ENCODE measurements at regions not wholly inside any gene's neighbourhood (a gene's known extent, or its start where the extent isn't known, plus 50 kb on each side); places are given as distances from the start of the nearest gene placed in this dataset.
A peak's percentile ranks its signal among the peaks of the same experiment; 100 is the strongest.

DNA sequence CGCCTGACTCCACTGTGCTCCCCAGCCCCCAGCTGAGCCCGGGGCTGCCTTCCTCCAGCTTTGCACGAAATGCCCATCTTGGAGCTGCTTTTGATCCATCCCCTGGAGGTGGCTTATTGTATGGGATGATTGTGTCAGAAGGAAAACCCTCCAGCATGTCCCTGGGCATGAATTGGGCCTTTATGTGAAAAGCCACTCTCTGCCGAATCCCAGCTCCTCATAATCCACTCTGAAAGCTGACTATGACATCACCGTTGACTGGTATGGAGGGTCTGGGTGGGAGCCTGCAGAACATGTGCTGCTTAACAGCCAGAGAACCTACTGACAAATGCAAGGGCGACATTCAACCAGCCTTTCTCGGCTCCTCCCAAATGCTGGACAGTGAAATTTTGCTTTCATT lies 74.6 kb downstream of the NENF start:
- Histone ChIP-seq H3K27me3 (replicated peaks; ENCODE audit: insufficient read depth) (peaks cover 13% of the 10 kb centered on the region), H3K9me2 (ENCODE audit: insufficient read depth) (no peaks in the 10 kb centered on the region), H3K9ac (no peak overlapping the region), H3K79me2 (ENCODE audit: insufficient read depth) (no peaks in the 10 kb centered on the region), H3K36me3 (ENCODE audit: low read depth) (no peaks in the 10 kb centered on the region), H3K9me3 (ENCODE audit: low read depth) (no peaks in the 10 kb centered on the region), H3K4me2 (ENCODE audit: unreplicated experiment) (no peak overlapping the region), H3K4me1 (ENCODE audit: insufficient read depth) (no peaks in the 10 kb centered on the region), H3K4me3 (no peak overlapping the region), H3F3A (ENCODE audit: insufficient read depth) (no peaks in the 10 kb centered on the region), H4K20me1 (ENCODE audit: insufficient read depth) (no peaks in the 10 kb centered on the region), H2AFZ (no peak overlapping the region), H3K27ac (no peak overlapping the region)
- WGBS, 2 experiments (ENCODE audit: low coverage in 1 of 2, low lambda C conversion rate in 2 of 2, missing lambda C conversion rate in 2 of 2): 67 to 76% methylated on average over 7 of the region's 7 CpGs
- in situ Hi-C loops (cut with MboI): no loop called here
- TF ChIP-seq EZH2phosphoT487 (IDR thresholded peaks at IDR 0.05; ENCODE audit: insufficient read depth, low read depth) (no peak), EZH2 (IDR thresholded peaks at IDR 0.05; ENCODE audit: insufficient read depth, poor library complexity, severe bottlenecking) (no peak)
- no peak for DNase-seq

DNA sequence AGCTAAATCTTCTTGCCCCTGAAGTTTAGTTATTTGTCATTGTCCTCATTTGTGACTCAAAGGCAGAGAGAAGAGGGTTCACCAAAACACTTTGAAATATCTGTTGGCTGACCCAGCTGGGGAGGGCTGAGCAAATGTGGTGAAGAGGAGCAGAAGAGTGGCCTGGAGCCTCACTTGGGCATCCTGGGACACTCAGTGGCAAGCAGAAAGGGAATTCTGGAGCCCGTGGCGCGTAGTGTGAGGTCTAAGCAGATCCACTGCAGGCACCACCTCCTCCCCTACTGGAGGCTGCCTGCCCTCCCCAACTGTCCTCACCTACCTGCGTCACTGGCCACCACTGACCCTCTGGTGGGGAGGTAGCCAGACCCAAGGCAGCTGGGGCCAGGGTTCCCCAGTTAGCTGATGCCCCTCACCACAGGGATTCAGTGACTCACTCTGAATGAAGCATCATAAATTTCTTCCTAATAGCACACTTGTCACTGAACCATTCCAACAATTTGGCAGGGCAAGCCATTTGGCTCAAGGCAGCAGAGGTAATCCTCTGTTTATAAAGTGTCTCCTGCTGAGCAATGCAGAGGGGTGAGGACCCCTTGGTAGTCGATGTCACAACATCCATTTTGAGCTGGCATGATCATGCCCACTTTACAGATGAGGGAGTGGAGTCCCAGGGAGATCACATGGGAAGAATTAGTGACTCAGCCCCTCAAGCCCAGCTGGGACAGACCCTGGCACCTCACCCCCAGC lies 80.3 kb downstream of the NENF start:
- peak; percentile 18 for DNase-seq
- in situ Hi-C loops (cut with MboI): no loop called here
- H3K27me3 ChIP-seq (replicated peaks; ENCODE audit: insufficient read depth): peaks cover 13% of the 10 kb centered on the region

DNA sequence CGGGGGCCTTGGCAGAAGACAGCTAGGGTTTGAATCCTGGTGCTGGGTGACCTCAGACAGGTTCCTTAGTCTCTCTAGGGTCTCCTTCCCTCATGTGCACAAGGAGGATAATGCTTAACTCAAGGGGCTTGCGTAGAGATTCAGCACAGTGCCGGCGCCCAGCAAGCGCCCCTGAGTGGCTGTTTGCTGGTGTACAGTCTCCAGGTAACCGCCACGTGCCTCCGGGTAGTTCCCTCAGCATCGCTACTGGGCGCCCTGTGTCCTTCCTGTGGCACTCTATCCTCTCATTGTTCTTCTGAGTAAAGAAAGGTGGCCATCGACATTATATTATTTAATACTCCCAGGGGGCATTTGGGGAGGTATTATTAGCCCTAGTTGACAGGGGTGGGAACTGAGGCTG lies 80.9 kb downstream of the NENF start:
- peaks cover 6% of the 10 kb centered on the region for H3K4me1 ChIP-seq (ENCODE audit: insufficient read depth)
- DNase-seq: no peak
- WGBS, 2 experiments (ENCODE audit: low coverage in 1 of 2, low lambda C conversion rate in 2 of 2, missing lambda C conversion rate in 2 of 2): 89 to 91% methylated on average over 10 to 11 of the region's 11 CpGs
- H3K9ac ChIP-seq: no peak overlapping the region
- H3F3A ChIP-seq (ENCODE audit: insufficient read depth): no peaks in the 10 kb centered on the region
- no peaks in the 10 kb centered on the region for H3K36me3 ChIP-seq (ENCODE audit: low read depth)
- no peak for TF ChIP-seq EZH2phosphoT487 (IDR thresholded peaks at IDR 0.05; ENCODE audit: insufficient read depth, low read depth)
- no peak for TF ChIP-seq EZH2 (IDR thresholded peaks at IDR 0.05; ENCODE audit: insufficient read depth, poor library complexity, severe bottlenecking)
- in situ Hi-C loops (cut with MboI): no loop called here
- no peaks in the 10 kb centered on the region for H3K79me2 ChIP-seq (ENCODE audit: insufficient read depth)
- no peaks in the 10 kb centered on the region for H3K9me3 ChIP-seq (ENCODE audit: low read depth)
- no peaks in the 10 kb centered on the region for H4K20me1 ChIP-seq (ENCODE audit: insufficient read depth)
- no peaks in the 10 kb centered on the region for H3K9me2 ChIP-seq (ENCODE audit: insufficient read depth)
- no peak overlapping the region for H3K4me3 ChIP-seq
- H3K4me2 ChIP-seq (ENCODE audit: unreplicated experiment): no peak overlapping the region
- no peak overlapping the region for H3K27ac ChIP-seq
- peaks cover 13% of the 10 kb centered on the region for H3K27me3 ChIP-seq (replicated peaks; ENCODE audit: insufficient read depth)
- no peak overlapping the region for H2AFZ ChIP-seq

More for the DNA sequence above, 80.3 kb downstream of the NENF start:
- H3K27ac ChIP-seq: no peak overlapping the region
- H3F3A ChIP-seq (ENCODE audit: insufficient read depth): no peaks in the 10 kb centered on the region
- no peaks in the 10 kb centered on the region for H3K9me2 ChIP-seq (ENCODE audit: insufficient read depth)
- H3K4me1 ChIP-seq (ENCODE audit: insufficient read depth): peaks cover 2% of the 10 kb centered on the region; the same call in 1 of the 2 replicates
- H3K4me2 ChIP-seq (ENCODE audit: unreplicated experiment): no peak overlapping the region
- H2AFZ ChIP-seq: no peak overlapping the region
- WGBS, 2 experiments (ENCODE audit: low coverage in 1 of 2, low lambda C conversion rate in 2 of 2, missing lambda C conversion rate in 2 of 2): 59 to 60% methylated on average over 5 of the region's 5 CpGs
- H3K4me3 ChIP-seq: no peak overlapping the region
- H3K9me3 ChIP-seq (ENCODE audit: low read depth): no peaks in the 10 kb centered on the region
- TF ChIP-seq EZH2phosphoT487 (IDR thresholded peaks at IDR 0.05; ENCODE audit: insufficient read depth, low read depth) (no peak), EZH2 (IDR thresholded peaks at IDR 0.05; ENCODE audit: insufficient read depth, poor library complexity, severe bottlenecking) (no peak)
- no peaks in the 10 kb centered on the region for H3K36me3 ChIP-seq (ENCODE audit: low read depth)
- no peak overlapping the region for H3K9ac ChIP-seq
- no peaks in the 10 kb centered on the region for H3K79me2 ChIP-seq (ENCODE audit: insufficient read depth)
- no peaks in the 10 kb centered on the region for H4K20me1 ChIP-seq (ENCODE audit: insufficient read depth)

DNA sequence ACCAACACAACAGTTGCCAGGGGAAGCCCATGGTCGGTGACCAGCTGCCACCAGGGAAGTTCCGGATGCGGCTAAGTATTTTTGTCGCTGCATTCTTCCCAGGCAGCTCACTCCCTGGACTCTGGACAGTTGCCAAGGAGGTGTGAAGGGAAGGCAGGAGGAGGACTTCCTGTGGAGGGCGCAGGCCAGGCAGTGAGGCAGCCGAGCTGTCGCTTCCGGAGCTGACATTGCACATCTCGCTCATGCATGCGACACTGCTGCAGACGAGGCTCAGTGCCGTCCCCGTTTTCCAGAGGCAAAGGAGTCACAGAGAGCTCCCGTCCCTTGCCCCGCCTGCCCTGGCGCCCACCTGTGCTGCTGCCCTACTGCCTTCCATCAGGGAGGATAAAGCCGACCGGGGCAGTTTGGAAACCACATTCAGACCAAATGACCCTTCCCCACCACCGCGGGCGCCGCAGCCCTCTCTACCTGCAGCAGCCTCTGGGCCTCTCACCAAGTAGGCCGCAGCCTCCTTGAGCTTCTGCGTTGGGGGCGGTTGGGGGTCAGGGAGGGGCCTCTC lies 81.4 kb downstream of the NENF start:
- Histone ChIP-seq H3F3A (ENCODE audit: insufficient read depth) (no peaks in the 10 kb centered on the region), H3K27ac (no peak overlapping the region), H3K36me3 (ENCODE audit: low read depth) (no peaks in the 10 kb centered on the region), H4K20me1 (ENCODE audit: insufficient read depth) (no peaks in the 10 kb centered on the region), H2AFZ (peak overlapping the region; percentile 6; the same call in 1 of the 2 replicates), H3K4me1 (ENCODE audit: insufficient read depth) (peaks cover 11% of the 10 kb centered on the region), H3K4me2 (ENCODE audit: unreplicated experiment) (no peak overlapping the region), H3K9me2 (ENCODE audit: insufficient read depth) (no peaks in the 10 kb centered on the region), H3K27me3 (replicated peaks; ENCODE audit: insufficient read depth) (peaks cover 13% of the 10 kb centered on the region), H3K9ac (0 out of 2 replicates have a peak overlapping the region, but pooled peaks have one; percentile 12), H3K79me2 (ENCODE audit: insufficient read depth) (no peaks in the 10 kb centered on the region), H3K4me3 (peak overlapping the region; percentile 3; the same call in 1 of the 2 replicates), H3K9me3 (ENCODE audit: low read depth) (no peaks in the 10 kb centered on the region)
- in situ Hi-C loops (cut with MboI): no loop called here
- peak; percentile 56 for DNase-seq
- 24 to 25% methylated on average over 25 of the region's 25 CpGs for WGBS, 2 experiments (ENCODE audit: low coverage in 1 of 2, low lambda C conversion rate in 2 of 2, missing lambda C conversion rate in 2 of 2)
- no peak for TF ChIP-seq EZH2phosphoT487 (IDR thresholded peaks at IDR 0.05; ENCODE audit: insufficient read depth, low read depth)
- TF ChIP-seq EZH2 (IDR thresholded peaks at IDR 0.05; ENCODE audit: insufficient read depth, poor library complexity, severe bottlenecking): no peak
